Loucy (cell line): ENCODE measurements at regions not wholly inside any gene's neighbourhood (a gene's known extent, or its start where the extent isn't known, plus 50 kb on each side); places are given as distances from the start of the nearest gene placed in this dataset.

Experiments used
- H2AFZ ChIP-seq: fragments of 200-600 bp; sonication (generic); 2 replicates; pipeline ENCODE4 v1.6.0; 2016; ENCODE audit warnings: antibody characterized with exemption, mild to moderate bottlenecking, low read length, moderate library complexity
- H3F3A ChIP-seq: fragments of 200-600 bp; 2 replicates; pipeline ENCODE4 v1.6.0; 2016; ENCODE audit warnings: antibody characterized with exemption, low read depth, mild to moderate bottlenecking
- H3K27me3 ChIP-seq: fragments of 200-600 bp; sonication (generic); 2 replicates; pipeline ENCODE4 v1.6.1; 2014; ENCODE audit warnings: low read length, mild to moderate bottlenecking; ENCODE audit not compliant: insufficient read depth, poor library complexity, severe bottlenecking
- H3K36me3 ChIP-seq: fragments of 200-600 bp; sonication (generic); 2 replicates; pipeline ENCODE4 v1.6.1; 2016; ENCODE audit warnings: low read length; ENCODE audit not compliant: insufficient read depth
- H3K4me1 ChIP-seq: fragments of 200-600 bp; sonication (generic); 2 replicates; pipeline ENCODE4 v1.5.1; 2014; ENCODE audit warnings: low read length, mild to moderate bottlenecking; ENCODE audit not compliant: insufficient read depth, poor library complexity, severe bottlenecking
- H3K4me2 ChIP-seq: fragments of 200-600 bp; sonication (generic); 2 replicates; pipeline ENCODE4 v1.6.0; 2014; ENCODE audit warnings: antibody characterized with exemption, low read length, low read depth, mild to moderate bottlenecking; ENCODE audit not compliant: poor library complexity, severe bottlenecking
- H3K4me3 ChIP-seq: fragments of 200-600 bp; sonication (generic); 2 replicates; pipeline ENCODE4 v1.5.1; 2014; ENCODE audit warnings: low read length, mild to moderate bottlenecking, mixed read lengths; ENCODE audit not compliant: poor library complexity, severe bottlenecking
- H3K79me2 ChIP-seq: fragments of 200-600 bp; sonication (generic); 2 replicates; pipeline ENCODE4 v1.6.1; 2014; ENCODE audit warnings: low read length; ENCODE audit not compliant: insufficient read depth
- H3K9ac ChIP-seq: fragments of 200-600 bp; sonication (generic); 2 replicates; pipeline ENCODE4 v1.6.0; 2014; ENCODE audit warnings: mild to moderate bottlenecking, low read depth, low read length, moderate library complexity; ENCODE audit not compliant: poor library complexity, severe bottlenecking
- H3K9me2 ChIP-seq: fragments of 200-600 bp; sonication (generic); replicated peaks from 2 replicates; pipeline ENCODE4 v1.6.1; 2016; ENCODE audit warnings: low read depth, low read length, mixed read lengths
- H3K9me3 ChIP-seq: fragments of 200-600 bp; sonication (generic); 2 replicates; pipeline ENCODE4 v1.6.1; 2014; ENCODE audit warnings: mild to moderate bottlenecking, antibody characterized with exemption, low read length, low read depth; ENCODE audit not compliant: insufficient read depth
- H4K20me1 ChIP-seq: fragments of 200-600 bp; sonication (generic); 2 replicates; pipeline ENCODE4 v1.6.0; 2014; ENCODE audit warnings: antibody characterized with exemption, low read length, mild to moderate bottlenecking; ENCODE audit not compliant: insufficient read depth, poor library complexity, severe bottlenecking
- EZH2phosphoT487 ChIP-seq: fragments of 200-600 bp; IDR thresholded peaks from 2 replicates; pipeline ENCODE4 v1.6.1; 2018; ENCODE audit warnings: antibody characterized with exemption, mild to moderate bottlenecking, moderate library complexity, borderline replicate concordance
- TF ChIP-seq, protein P1 (sequence below): fragments of 200-600 bp; sonication (generic); conservative IDR thresholded peaks from 2 replicates; pipeline ENCODE4 v1.5.1; 2014; ENCODE audit warnings: mild to moderate bottlenecking, antibody characterized with exemption, low read length

DNA sequence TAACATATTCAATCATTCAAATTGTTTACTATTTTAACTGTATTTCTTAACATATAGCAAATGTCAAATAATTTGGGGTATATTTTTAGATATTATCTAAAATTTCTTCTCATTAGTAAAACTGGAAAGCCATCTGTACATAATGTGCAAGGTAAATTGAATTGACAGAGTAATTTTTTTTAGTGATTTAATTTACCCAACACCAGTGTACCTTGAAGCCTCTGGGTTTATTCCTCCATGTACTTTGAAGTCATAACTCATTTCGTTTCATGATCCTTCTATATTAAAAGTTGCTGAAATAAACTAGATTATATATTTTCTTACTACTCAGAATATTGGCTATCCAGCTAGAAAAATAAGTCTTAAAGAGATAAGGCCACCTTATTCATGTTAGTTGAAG is 674.9 kb downstream of the PRR16 start:
- Histone ChIP-seq H3K9me2 (no peaks in the 10 kb centered on the region), H3K9me3 (no peaks in the 10 kb centered on the region), H2AFZ (no peak overlapping the region), H3K27me3 (no peaks in the 10 kb centered on the region), H3F3A (no peaks in the 10 kb centered on the region), H3K4me3 (no peak overlapping the region), H3K36me3 (no peaks in the 10 kb centered on the region), H3K9ac (no peak overlapping the region), H3K4me1 (no peaks in the 10 kb centered on the region), H3K79me2 (no peaks in the 10 kb centered on the region), H4K20me1 (no peaks in the 10 kb centered on the region), H3K4me2 (no peak overlapping the region)
- TF ChIP-seq, protein P1, sequence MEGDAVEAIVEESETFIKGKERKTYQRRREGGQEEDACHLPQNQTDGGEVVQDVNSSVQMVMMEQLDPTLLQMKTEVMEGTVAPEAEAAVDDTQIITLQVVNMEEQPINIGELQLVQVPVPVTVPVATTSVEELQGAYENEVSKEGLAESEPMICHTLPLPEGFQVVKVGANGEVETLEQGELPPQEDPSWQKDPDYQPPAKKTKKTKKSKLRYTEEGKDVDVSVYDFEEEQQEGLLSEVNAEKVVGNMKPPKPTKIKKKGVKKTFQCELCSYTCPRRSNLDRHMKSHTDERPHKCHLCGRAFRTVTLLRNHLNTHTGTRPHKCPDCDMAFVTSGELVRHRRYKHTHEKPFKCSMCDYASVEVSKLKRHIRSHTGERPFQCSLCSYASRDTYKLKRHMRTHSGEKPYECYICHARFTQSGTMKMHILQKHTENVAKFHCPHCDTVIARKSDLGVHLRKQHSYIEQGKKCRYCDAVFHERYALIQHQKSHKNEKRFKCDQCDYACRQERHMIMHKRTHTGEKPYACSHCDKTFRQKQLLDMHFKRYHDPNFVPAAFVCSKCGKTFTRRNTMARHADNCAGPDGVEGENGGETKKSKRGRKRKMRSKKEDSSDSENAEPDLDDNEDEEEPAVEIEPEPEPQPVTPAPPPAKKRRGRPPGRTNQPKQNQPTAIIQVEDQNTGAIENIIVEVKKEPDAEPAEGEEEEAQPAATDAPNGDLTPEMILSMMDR, result no peak
- no peak for TF ChIP-seq EZH2phosphoT487

DNA sequence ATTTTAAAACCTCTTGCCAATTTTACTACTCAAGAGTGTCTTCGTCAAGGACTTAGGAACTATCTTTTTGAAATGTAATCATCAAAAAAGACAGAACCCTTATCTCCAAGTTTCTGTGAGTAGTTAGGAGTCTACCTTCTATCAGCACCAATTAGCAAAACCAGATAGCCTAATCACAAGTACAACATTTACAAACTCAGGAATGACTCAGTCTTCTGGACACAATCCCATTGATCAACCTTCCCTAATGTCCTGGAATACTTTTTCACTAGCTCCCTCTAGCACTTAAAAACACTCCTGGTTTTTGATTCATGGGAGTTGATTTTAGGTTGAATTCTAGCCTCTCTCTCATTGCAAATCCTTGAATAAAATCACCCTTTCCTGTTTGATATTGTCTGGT is 680.7 kb downstream of the PRR16 start:
- Histone ChIP-seq H3K79me2 (no peaks in the 10 kb centered on the region), H4K20me1 (no peaks in the 10 kb centered on the region), H3K4me3 (no peak overlapping the region), H3K9me2 (no peaks in the 10 kb centered on the region), H3K4me1 (no peaks in the 10 kb centered on the region), H3K27me3 (no peaks in the 10 kb centered on the region), H2AFZ (no peak overlapping the region), H3K9ac (no peak overlapping the region), H3K9me3 (no peaks in the 10 kb centered on the region), H3K4me2 (no peak overlapping the region), H3F3A (no peaks in the 10 kb centered on the region), H3K36me3 (no peaks in the 10 kb centered on the region)
- TF ChIP-seq EZH2phosphoT487, result no peak
- TF ChIP-seq, protein P1, result no peak

DNA sequence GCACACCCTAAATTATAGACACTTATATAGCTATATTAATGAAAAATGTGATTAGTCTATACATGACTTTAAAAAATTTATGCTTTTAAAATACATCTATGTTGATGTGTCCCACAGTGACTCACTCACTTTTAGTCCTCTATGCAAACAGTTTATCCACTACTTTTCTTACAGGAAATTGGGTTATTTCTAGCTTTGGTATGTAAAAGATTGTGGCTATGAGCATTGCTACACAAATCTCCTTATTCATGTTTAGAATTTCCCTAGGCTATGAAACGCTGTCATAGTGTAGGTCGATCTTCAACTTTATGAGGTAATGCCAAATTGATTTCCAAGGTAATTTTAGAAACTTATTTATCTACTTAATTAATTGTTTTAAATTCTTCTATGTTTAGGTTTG is 687.4 kb downstream of the PRR16 start:
- Histone ChIP-seq H3K9me3 (no peaks in the 10 kb centered on the region), H3K4me3 (no peak overlapping the region), H3K4me1 (no peaks in the 10 kb centered on the region), H3K9ac (no peak overlapping the region), H3K27me3 (no peaks in the 10 kb centered on the region), H3K79me2 (no peaks in the 10 kb centered on the region), H3K4me2 (no peak overlapping the region), H3K9me2 (no peaks in the 10 kb centered on the region), H4K20me1 (no peaks in the 10 kb centered on the region), H2AFZ (no peak overlapping the region), H3F3A (no peaks in the 10 kb centered on the region), H3K36me3 (no peaks in the 10 kb centered on the region)
- TF ChIP-seq EZH2phosphoT487, result no peak
- TF ChIP-seq, protein P1, result no peak
